ENCODE measurements at regions not wholly inside any gene's neighbourhood (a gene's known extent, or its start where the extent isn't known, plus 50 kb on each side); places are given as distances from the start of the nearest gene placed in this dataset.

DNA sequence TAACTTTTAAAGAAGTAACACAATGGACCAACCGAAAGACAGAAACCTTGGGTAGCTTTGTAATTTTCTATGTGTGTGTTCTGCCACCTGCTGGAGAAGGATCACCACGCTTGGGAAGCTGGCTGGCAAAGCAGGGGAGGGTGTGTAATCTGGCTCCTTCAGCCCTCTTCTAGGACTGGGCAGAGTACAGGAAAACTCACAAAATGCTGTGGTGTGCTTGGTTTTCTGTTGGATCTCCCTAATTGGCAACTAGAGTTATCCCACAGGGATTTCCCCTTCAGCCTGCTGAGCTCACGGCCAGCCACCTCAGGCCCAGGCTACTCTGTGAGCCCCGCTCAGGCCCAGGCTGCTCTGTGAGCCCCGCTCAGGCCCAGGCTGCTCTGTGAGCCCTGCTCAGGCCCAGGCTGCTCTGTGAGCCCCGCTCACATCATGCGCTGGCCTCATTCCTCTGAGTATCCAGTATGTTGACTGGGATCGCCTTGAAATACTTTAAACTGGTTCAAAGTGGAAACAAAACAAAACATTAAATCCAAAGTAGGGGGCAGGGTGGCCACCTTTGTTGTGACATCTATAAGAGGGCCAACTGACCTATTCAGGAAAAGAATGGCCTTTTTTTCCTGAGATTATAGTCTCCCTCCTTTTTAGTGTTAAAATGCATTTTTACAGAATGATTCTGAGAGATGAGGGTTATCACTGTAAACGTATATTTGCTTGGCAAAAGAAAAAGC, 52.0 kb upstream of the RNU6-8 start:
- no peak for TF ChIP-seq EP300 (IDR thresholded peaks at IDR 0.05)
- TF ChIP-seq, protein P1, sequence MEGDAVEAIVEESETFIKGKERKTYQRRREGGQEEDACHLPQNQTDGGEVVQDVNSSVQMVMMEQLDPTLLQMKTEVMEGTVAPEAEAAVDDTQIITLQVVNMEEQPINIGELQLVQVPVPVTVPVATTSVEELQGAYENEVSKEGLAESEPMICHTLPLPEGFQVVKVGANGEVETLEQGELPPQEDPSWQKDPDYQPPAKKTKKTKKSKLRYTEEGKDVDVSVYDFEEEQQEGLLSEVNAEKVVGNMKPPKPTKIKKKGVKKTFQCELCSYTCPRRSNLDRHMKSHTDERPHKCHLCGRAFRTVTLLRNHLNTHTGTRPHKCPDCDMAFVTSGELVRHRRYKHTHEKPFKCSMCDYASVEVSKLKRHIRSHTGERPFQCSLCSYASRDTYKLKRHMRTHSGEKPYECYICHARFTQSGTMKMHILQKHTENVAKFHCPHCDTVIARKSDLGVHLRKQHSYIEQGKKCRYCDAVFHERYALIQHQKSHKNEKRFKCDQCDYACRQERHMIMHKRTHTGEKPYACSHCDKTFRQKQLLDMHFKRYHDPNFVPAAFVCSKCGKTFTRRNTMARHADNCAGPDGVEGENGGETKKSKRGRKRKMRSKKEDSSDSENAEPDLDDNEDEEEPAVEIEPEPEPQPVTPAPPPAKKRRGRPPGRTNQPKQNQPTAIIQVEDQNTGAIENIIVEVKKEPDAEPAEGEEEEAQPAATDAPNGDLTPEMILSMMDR (IDR thresholded peaks at IDR 0.05): peak; percentile 75 to 84 (median 82)
- H3K27ac ChIP-seq (replicated peaks in 1 of 4): peak overlapping the region; percentile 68 to 75 (median 70)
- no peaks in the 10 kb centered on the region for H3K36me3 ChIP-seq
- H3K4me3 ChIP-seq: no peak overlapping the region
- WGBS: 65% methylated on average over 9 of the region's 9 CpGs
- DNase-seq (ENCODE audit: extremely low spot score): no peak
- H3K4me1 ChIP-seq: peaks cover 16 to 61% (median 51%) of the 10 kb centered on the region in 4 donors
- intact Hi-C loops (cut with DNase I): loop anchor here (2.0 to 5.0 kb wide), 7 partner anchors 53 to 744 kb away; partner anchors contain the start of genes RNU6-7 and RNU6-8
- H3K27me3 ChIP-seq: no peaks in the 10 kb centered on the region
- no peaks in the 10 kb centered on the region for H3K9me3 ChIP-seq

DNA sequence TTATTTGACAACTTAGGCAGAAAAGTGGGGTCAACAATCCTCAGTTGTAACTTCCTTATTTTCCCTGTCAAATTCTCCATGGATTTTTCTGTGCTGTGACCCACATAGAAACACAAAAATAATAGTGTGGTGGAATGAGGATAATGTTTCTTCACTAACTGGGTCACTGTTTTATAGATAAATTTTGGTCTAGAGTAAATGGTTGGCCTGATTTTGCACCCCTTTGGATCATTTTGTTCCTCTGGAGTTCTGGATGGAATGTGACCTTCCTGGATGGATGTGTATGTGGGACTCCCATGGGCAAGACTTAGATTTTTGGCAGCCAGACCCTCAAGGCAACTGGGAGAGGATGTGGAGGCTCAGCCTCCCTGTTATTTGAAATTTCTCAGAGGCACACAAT, 52.7 kb upstream of the RNU6-8 start:
- no peaks in the 10 kb centered on the region for H3K9me3 ChIP-seq
- TF ChIP-seq EP300 (IDR thresholded peaks at IDR 0.05): no peak
- TF ChIP-seq POLR2A (IDR thresholded peaks at IDR 0.05; ENCODE audit: low read depth): no peak
- no peak for TF ChIP-seq POLR2AphosphoS5 (IDR thresholded peaks at IDR 0.05)
- TF ChIP-seq, protein P1 (IDR thresholded peaks at IDR 0.05): no peak
- H3K4me1 ChIP-seq: peaks cover 16 to 61% (median 51%) of the 10 kb centered on the region in 4 donors
- no peaks in the 10 kb centered on the region for H3K36me3 ChIP-seq
- intact Hi-C loops (cut with DNase I): loop anchor here (2.0 to 5.0 kb wide), 3 partner anchors 212 to 745 kb away; no protein-coding TSS in a partner anchor
- H3K27me3 ChIP-seq: no peaks in the 10 kb centered on the region
- H3K27ac ChIP-seq (replicated peaks in 1 of 4): peak overlapping the region; percentile 68 to 75 (median 70)
- H3K4me3 ChIP-seq: no peak overlapping the region
- no peak for DNase-seq (ENCODE audit: extremely low spot score)

DNA sequence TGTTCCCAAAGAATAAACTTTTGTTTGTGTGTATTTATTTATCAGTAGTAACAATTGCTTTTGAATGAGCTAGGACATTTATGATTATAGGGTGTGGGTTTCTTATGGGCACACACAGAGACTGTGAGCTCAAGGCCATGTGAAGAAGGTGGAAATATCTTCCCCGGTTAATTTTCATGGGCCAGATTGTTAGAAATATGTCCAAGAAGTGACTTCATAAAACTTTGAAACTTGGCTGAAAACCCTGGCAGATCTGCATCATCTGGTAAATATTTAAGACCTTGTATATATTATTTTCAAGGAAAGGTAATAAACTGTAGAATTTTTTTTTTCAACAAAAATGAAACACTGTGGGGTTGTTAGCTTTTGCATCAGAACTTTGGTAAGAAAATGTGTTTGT, 53.5 kb upstream of the RNU6-8 start:
- TF ChIP-seq EP300 (IDR thresholded peaks at IDR 0.05) (no peak), POLR2A (IDR thresholded peaks at IDR 0.05; ENCODE audit: low read depth) (no peak), POLR2AphosphoS5 (IDR thresholded peaks at IDR 0.05) (no peak)
- TF ChIP-seq, protein P1 (IDR thresholded peaks at IDR 0.05): no peak
- H3K4me3 ChIP-seq: no peak overlapping the region
- peak overlapping the region in 1 of 4 donors; percentile 8 for H3K27ac ChIP-seq (replicated peaks in 1 of 4)
- no peaks in the 10 kb centered on the region for H3K27me3 ChIP-seq
- peaks cover 16 to 56% (median 45%) of the 10 kb centered on the region in 4 donors for H3K4me1 ChIP-seq
- H3K36me3 ChIP-seq: no peaks in the 10 kb centered on the region
- intact Hi-C loops (cut with DNase I): loop anchor here (5.0 kb wide), 1 partner anchor 211 kb away; no protein-coding TSS in a partner anchor
- WGBS: 45% methylated on average over 1 of the region's 1 CpG
- no peaks in the 10 kb centered on the region for H3K9me3 ChIP-seq
- DNase-seq (ENCODE audit: extremely low spot score): no peak

DNA sequence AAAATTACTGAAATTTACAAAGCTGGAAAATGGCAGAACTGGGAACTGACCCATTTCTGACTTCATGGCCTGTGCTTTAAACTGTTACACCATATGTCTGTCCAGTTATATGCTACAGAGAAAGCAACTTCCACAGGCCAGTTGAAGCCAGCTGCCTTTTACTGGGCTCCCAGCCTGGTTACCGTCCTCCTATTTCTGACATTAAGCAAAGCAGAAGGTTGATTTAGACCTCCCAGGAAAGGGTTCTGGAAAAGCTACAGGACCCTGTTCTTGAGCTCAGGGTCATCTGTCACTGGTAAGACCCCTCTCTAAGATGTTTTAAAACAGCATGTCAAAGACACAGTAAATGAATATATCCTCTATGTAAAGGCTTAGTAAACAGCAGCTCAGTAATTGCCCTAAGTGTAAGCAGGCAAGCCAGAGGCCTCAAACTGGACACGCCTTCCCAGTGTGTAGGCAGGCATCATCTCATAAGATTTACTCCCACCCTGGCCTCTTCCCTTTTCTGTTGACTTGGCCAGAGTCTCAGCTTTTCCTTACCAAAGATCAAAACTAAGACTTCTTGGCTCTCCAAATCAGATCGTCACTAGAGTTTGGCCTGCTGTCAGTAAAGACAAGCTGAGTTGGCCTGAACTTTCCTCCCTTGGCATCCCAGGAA, 55.4 kb upstream of the RNU6-8 start:
- H3K4me1 ChIP-seq: peaks cover 16 to 45% (median 36%) of the 10 kb centered on the region in 4 donors
- no peaks in the 10 kb centered on the region for H3K36me3 ChIP-seq
- WGBS: 69% methylated on average over 3 of the region's 3 CpGs
- peaks cover 0 to 7% (median 3%) of the 10 kb centered on the region in 4 donors for H3K9me3 ChIP-seq
- DNase-seq (ENCODE audit: extremely low spot score): no peak
- intact Hi-C loops (cut with DNase I): loop anchor here (5.0 kb wide), 1 partner anchor 209 kb away; no protein-coding TSS in a partner anchor
- no peaks in the 10 kb centered on the region for H3K27me3 ChIP-seq
- no peak overlapping the region for H3K4me3 ChIP-seq
- H3K27ac ChIP-seq (replicated peaks in 1 of 4): no peak overlapping the region
- TF ChIP-seq POLR2A (IDR thresholded peaks at IDR 0.05; ENCODE audit: low read depth) (no peak), EP300 (IDR thresholded peaks at IDR 0.05) (no peak), POLR2AphosphoS5 (IDR thresholded peaks at IDR 0.05) (no peak)
- TF ChIP-seq, protein P1 (IDR thresholded peaks at IDR 0.05): no peak
